ENCODE measurements at regions not wholly inside any gene's neighbourhood (a gene's known extent, or its start where the extent isn't known, plus 50 kb on each side); places are given as distances from the start of the nearest gene placed in this dataset.

GRCh38 chr12:3931776-3932175, 58.6 kb upstream of the PARP11 start:
- TF ChIP-seq SMC3 (IDR thresholded peaks at IDR 0.05; ENCODE audit: low read depth, low read length) (no peak), CEBPB (IDR thresholded peaks at IDR 0.05; ENCODE audit: low read depth, low read length) (no peak), CTCF (conservative IDR thresholded peaks at IDR 0.05; ENCODE audit: low read depth, low read length) (no peak), RCOR1 (IDR thresholded peaks at IDR 0.05; ENCODE audit: insufficient replicate concordance, low read length) (no peak), RAD21 (IDR thresholded peaks at IDR 0.05; ENCODE audit: low read length) (no peak), MXI1 (IDR thresholded peaks at IDR 0.05; ENCODE audit: borderline replicate concordance, low read depth, low read length) (no peak), MAFK (IDR thresholded peaks at IDR 0.05; ENCODE audit: low read depth, low read length) (no peak), USF2 (IDR thresholded peaks at IDR 0.05; ENCODE audit: low read depth, low read length) (no peak), POLR2A (IDR thresholded peaks at IDR 0.05; ENCODE audit: low read depth, low read length) (no peak), MAZ (IDR thresholded peaks at IDR 0.05; ENCODE audit: borderline replicate concordance, low read depth, low read length) (no peak)

Measured in IMR-90 (cell line).